ENCODE measurements at regions not wholly inside any gene's neighbourhood (a gene's known extent, or its start where the extent isn't known, plus 50 kb on each side); places are given as distances from the start of the nearest gene placed in this dataset.
A peak's percentile ranks its signal among the peaks of the same experiment; 100 is the strongest.
"Not testable (repeated sequence)": the region's sequence is repeated elsewhere in the genome, so short reads cannot be mapped to it uniquely, and the experiment has no call there.

GRCh38 chrX:8105531-8105930 is 65.5 kb downstream of the VCX2 start:
- peak; percentile 57 for DNase-seq

DNA sequence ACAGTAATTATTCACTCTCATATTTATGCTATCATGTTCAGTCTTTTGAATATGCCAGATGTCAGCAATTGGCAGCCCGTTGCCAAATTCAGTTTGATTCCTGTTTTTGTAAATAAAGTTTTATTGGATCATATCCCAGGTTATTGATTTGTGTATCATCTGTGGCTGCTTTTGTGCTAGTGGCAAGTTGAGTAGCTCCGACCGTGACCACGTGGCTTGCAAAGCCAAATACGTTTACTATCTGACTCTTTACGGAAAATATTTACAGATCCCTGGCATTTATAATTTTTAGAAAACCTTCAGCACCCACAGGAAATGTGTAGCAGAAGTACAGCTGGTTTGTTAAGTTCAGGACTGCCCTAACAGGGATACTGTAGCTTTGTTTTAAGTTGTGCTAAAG is 67.4 kb downstream of the VCX2 start:
- no peak for DNase-seq

- DNase-seq: no peak
These were observed 79.6 kb downstream of the VCX2 start for GRCh38 chrX:8091510-8091909.

DNA sequence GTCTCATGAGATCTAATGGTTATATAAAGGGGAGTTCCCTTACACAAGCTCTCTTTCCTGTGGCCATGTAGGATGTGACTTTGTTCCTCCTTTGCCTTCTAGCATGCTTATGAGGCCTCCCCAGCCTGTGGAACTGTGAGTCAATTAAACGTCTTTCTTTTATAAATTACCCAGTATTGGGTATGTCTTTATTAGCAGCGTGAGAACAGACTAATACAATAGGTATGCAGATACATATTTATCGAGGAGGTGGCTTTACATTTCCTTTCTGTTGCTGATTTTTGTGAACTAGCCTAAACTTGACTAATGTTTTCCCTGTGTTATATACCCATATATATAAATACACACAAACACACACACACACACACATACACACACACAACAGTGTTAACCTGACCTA is 80.2 kb downstream of the VCX2 start:
- no peak for DNase-seq

- no peak for DNase-seq
These were observed 80.6 kb downstream of the VCX2 start for GRCh38 chrX:8090482-8090881.

GRCh38 chrX:8089141-8089540 is 81.9 kb downstream of the VCX2 start:
- DNase-seq: no peak

DNA sequence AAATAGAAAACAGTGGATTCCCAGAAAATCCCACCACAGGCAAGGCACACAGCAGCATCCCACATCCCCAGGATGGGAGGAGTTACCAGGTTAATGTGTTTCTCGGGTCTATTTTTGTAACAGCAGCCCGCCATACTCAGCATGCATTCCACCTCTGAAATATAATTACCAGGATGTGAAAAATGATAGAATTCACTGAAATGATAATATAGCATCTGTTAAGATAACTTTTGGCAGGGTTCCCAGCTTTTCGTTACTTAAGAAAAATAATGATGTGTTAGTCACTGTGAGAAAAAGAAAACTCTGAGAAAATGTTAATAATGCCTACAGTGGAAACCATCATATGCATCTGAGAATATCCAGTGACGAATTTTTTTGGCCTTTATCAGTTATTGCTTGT is 87.1 kb downstream of the VCX2 start:
- peak; percentile 51 for DNase-seq

GRCh38 chrX:8083286-8083685 is 87.8 kb downstream of the VCX2 start:
- no peak for DNase-seq

DNA sequence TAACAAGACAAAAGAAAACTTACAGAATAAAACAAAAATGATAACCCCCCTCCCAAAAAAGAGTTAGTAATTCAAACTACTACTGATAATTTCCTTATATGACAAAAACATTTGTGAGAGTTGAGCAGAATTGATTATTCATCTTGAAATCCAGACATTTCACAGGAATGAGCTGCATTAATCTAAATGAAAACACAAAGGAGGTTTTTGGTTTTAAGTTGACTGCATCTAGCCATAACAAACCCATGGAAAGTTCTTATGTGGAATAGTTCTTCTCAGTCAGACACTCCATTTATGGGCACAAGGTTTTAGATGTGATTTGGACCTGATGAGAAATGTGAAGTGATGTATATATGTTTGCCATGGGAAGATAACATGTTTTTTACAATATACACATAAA is 95.4 kb downstream of the VCX2 start:
- DNase-seq: no peak

DNA sequence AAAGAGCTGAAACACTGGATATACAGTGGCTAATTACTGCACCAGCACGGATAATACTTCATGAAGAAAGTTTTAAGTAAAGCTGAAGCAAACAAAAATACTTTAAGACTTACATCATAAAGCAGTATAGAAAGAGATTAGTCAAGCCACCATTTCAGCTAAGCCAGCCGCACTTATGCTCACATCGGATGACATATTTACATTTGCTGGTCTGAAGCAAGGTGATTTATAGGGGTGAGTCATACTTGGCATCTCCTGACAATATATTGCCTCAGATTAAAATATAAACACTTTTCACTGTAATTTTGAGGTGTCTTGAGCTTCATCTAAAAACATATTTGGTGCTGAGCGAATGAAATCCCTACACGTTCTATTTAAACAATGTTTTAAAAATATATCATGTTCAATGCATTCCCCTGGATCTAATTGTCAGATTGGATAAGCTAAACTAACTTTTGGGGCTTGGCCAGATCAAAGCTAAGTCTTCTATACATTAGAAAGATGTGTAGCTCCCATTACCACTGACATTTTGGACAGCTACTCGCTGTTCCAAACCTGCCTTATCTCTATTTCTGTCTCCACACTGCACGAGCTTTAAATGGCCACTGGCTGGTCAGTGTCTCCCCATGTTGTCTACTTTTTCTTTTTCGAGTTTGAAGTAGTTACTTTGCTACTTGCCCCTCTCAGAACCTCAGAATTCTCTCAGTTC is 103.2 kb downstream of the VCX2 start:
- peak; percentile 60 for DNase-seq

DNA sequence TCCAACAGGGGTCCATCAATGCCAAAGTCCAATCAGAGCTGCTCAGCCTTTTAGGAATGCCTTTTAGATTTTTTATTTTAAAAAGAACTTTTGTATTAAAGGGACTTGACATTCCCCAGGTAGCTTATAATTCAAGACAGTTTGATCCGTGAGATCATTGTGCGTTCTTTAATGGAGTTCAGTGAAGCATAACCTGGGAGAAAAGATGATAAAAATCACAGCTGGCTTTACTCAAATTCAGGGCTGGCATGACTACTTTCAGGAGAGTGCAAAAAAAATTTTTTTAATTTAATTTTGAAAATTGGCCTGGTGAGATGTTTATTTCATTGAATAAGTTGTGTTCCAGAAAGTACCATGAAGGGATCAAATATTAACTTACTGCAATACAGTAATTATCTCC is 118.2 kb downstream of the VCX2 start:
- DNase-seq: no peak

- no peak for DNase-seq
These were observed 121.2 kb downstream of the VCX2 start for GRCh38 chrX:8049827-8050226.

GRCh38 chrX:8048466-8048865 is 121.3 kb upstream of the PNPLA4 start:
- no peak for DNase-seq

- DNase-seq: peak; percentile 52
These were observed 117.7 kb upstream of the PNPLA4 start for GRCh38 chrX:8044947-8045346.

DNA sequence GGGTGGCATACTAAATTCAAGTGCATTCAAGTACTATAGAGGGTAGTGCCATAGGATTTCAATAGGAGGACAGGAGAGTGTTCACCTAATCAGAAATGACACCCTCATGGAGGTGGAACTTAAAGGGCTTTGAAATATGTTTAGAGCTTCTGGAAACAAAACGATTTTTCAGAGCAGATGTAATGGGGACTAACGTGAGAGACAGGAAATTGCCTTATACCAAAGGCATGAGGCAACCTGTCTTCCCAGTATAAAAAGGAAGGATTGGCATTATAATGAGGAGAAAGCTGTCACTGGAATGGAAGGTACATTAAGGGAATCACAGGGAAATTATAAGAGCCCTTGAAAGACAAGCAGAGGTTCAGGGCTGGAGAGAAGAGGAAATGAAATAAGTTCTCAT is 116.3 kb upstream of the PNPLA4 start:
- no peak for DNase-seq

DNA sequence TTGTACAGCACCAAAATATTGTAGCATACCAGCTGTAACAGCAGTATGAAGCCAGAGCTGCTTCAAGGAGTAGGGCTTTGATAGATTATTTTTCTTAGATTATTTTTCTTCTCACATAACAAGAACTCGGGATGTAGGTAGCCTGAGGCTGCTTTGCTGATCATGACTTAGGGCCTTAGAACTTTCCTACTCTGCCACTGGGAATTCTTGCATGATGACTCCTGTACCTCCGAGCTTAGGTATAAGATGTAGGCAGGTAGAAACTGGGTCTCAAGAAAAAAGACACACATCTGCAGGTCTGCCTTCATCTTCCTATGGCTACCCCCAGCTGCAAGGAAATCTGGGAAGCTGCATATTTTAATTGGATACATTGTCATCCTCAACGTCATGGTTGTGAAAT is 115.9 kb upstream of the PNPLA4 start:
- DNase-seq: no peak

GRCh38 chrX:8042304-8042703 is 115.1 kb upstream of the PNPLA4 start:
- no peak for DNase-seq

DNA sequence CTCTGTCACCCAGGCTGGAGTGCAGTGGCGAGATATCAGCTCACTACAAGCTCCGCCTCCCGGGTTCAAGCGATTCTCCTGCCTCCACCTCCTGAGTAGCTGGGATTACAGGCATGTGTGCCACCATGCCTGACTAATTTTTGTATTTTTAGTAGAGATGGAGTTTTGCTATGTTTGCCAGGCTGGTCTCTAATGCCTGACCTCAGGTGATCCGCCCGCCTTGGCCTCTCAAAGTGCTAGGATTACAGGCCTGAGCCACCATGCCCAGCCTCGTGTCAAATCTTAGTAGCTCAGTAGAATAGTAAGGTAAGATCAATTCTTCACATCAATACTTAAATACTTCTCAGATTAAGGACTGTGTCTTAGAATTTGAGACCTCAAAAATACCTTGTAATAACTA is 112.5 kb upstream of the PNPLA4 start:
- not testable (repeated sequence) for DNase-seq

DNA sequence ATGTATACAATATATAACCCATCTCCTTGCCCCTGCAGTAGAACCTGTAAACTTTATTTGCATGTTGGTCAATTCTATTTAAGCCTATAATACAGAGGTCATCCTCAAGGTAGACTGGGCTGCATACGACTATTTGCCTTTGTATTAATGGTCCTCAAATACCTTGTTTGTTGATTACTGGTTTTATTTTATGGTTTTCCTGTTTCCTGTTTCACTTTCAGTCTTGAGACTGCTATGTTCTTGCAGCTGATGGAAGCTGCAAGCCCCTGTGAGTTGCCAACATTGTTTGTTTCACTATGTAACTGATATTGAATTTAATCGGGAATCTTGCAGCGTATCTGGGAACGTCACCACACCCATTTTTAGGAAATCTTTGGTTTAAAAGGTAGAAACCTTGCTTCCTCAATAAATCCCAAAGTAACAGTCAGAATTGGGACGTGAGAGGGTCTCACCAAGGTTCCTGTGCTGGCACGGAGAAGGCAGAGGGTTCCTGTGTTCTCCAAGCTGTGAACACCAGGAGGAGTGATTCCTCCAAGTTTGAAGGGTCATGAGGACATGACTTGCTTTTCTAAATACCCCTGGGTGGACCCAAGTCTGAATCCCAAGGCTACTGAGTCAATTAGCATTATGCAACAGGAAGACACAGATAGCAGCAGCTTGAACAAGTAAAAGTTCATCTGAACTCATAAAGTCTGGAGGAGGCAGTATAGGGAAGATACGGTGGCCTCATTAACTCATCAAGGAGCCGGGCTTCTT is 110.6 kb upstream of the PNPLA4 start:
- DNase-seq: peak; percentile 3

DNA sequence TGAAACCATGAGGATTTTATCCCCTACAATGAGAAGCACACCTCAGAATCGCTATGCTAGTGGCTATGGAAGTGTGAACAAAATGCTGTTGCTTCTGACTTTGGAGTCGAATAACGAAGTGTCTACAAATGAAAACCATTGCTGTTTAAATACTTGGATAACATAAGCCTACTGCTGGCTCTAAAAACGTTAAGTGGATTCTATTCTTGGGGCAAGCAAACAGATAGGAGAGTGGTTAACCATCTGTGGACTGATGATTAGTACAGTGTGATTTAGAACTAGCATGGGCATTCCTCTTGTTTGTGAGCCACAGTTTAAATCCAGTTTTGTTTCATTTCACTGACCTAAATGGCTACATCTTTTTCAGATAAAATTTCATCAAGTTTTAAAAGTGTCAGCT is 109.7 kb upstream of the PNPLA4 start:
- DNase-seq: no peak

- DNase-seq: no peak
These were observed 106.8 kb upstream of the PNPLA4 start for GRCh38 chrX:8034058-8034457.

- DNase-seq: no peak
These were observed 106.0 kb upstream of the PNPLA4 start for GRCh38 chrX:8033175-8033574.

DNA sequence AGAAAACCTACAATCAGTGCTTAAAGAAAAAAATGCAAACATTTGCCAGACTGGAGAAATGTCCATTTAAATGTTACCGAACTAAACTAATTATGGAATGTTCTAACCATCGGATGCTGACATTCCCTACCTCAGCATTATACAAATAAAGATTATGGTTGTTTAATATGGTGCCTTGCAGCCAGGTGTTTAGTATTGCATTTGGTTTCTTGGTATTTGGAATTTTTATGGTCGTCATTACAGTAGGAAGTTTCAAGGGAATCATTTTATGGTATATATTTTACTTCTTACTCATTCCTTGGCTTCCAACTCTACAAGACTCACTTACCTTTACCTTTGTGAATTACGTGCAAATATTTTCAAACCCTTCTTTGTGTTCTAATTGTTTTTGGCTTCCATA is 103.1 kb upstream of the PNPLA4 start:
- DNase-seq: no peak

- no peak for DNase-seq
These were observed 100.6 kb upstream of the PNPLA4 start for GRCh38 chrX:8027827-8028226.

DNA sequence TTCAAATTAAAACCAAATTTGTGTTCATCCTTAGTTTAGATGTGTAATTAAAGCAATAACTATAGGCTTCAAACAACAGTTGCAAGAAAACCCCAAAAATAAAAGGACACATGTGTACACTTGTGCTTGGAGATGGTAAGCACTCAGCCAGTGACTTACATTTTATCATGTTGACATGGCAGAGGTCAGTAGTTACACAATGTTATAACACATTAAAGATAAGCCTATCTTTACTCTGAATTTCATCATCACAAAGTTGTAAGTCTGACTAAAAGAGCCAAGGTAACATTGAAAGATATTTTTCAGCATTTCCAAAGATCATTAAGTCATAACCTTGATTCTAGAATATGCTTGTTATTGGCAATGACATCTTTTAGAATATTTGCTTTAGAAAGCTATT is 98.5 kb upstream of the PNPLA4 start:
- peak; percentile 4 for DNase-seq

All from NCI-H226 (cell line).